Fibroblast of pulmonary artery (primary cell): ENCODE measurements at regions not wholly inside any gene's neighbourhood (a gene's known extent, or its start where the extent isn't known, plus 50 kb on each side); places are given as distances from the start of the nearest gene placed in this dataset.
"Not testable (repeated sequence)": the region's sequence is repeated elsewhere in the genome, so short reads cannot be mapped to it uniquely, and the experiment has no call there.

Source experiments
- DNase-seq: peaks from one replicate; pipeline ENCODE4 v3.0.0-alpha.2; 2010; ENCODE audit warnings: low read depth
- H3K4me3 ChIP-seq: replicated peaks from 2 replicates; pipeline ENCODE4 v1.5.1; 2011; ENCODE audit warnings: low read depth, mild to moderate bottlenecking, control low read depth, low read length, moderate library complexity
- CTCF ChIP-seq: IDR thresholded peaks from 2 replicates; pipeline ENCODE4 v1.5.1; 2011; ENCODE audit warnings: mild to moderate bottlenecking, control low read depth, low read length, inconsistent platforms; ENCODE audit errors: missing control alignments

GRCh38 chr13:54226876-54227275 lies 1198.3 kb downstream of the OLFM4 start:
- no peak for TF ChIP-seq CTCF
- no peak for DNase-seq
- H3K4me3 ChIP-seq = no peak overlapping the region

- no peak for DNase-seq
- no peak overlapping the region for H3K4me3 ChIP-seq
- TF ChIP-seq CTCF = no peak
These were observed 1204.1 kb downstream of the OLFM4 start for GRCh38 chr13:54232700-54233099.

GRCh38 chr13:54234607-54235006 lies 1206.0 kb downstream of the OLFM4 start:
- no peak for DNase-seq
- no peak for TF ChIP-seq CTCF
- H3K4me3 ChIP-seq = no peak overlapping the region

- no peak overlapping the region for H3K4me3 ChIP-seq
- TF ChIP-seq CTCF = no peak
- no peak for DNase-seq
These were observed 1213.1 kb downstream of the OLFM4 start for GRCh38 chr13:54241719-54242118.

GRCh38 chr13:54248306-54248705 lies 1219.7 kb downstream of the OLFM4 start:
- no peak for DNase-seq
- TF ChIP-seq CTCF = no peak
- H3K4me3 ChIP-seq = no peak overlapping the region

- no peak for TF ChIP-seq CTCF
- DNase-seq = no peak
- no peak overlapping the region for H3K4me3 ChIP-seq
These were observed 1233.2 kb downstream of the OLFM4 start for GRCh38 chr13:54261856-54262255.

GRCh38 chr13:54263868-54264267 lies 1235.3 kb downstream of the OLFM4 start:
- no peak for TF ChIP-seq CTCF
- no peak for DNase-seq

GRCh38 chr13:54267253-54267668 lies 1238.6 kb downstream of the OLFM4 start:
- H3K4me3 ChIP-seq, DNase-seq: not testable (repeated sequence)

More at GRCh38 chr13:54263868-54264267, 1235.3 kb downstream of the OLFM4 start:
- no peak overlapping the region for H3K4me3 ChIP-seq

GRCh38 chr13:54268013-54268695 lies 1239.5 kb downstream of the OLFM4 start:
- not testable (repeated sequence) for DNase-seq, H3K4me3 ChIP-seq
